ENCODE measurements at regions not wholly inside any gene's neighbourhood (a gene's known extent, or its start where the extent isn't known, plus 50 kb on each side); places are given as distances from the start of the nearest gene placed in this dataset.

DNA sequence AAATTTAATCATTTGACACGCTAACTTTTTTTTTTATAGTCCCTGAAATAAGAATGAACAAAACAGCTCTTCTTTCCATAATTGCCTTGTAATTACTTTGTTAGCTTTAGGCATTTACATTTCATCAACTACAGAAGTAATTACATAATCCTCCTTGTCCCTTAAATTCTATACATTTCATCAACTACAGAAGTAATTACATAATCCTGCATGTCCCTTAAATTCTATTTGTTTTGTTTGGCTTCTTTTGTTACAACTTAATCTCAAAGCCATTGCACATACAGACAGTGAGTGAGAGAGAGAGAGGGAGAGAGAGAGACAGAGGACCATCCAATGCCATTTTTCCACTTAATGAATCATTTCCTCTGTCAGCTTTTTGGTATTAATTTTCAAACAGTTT lies 873.2 kb downstream of the METTL15 start:
- H3K9me3 ChIP-seq (ENCODE audit: control insufficient read depth in 5 of 5, low read length in 5 of 5) = no peaks in the 10 kb centered on the region

DNA sequence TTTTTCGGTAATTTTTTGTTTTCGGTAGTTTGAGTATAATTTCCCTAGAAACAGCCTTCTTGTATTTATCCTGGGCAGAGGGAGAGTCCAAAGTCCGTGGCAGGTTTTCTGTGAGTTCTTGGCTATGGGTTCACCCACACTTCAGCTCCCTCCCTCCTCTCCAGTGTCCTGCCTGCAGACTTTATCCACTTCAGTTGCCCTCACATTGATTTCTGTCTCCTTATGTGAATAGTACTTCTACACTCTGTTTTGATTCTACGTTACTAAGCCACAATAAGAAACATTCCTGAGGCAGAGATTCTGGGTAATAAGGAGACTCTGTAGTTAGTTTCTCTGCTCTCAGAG lies 868.6 kb downstream of the METTL15 start:
- Histone ChIP-seq H3K27me3 (ENCODE audit: control insufficient read depth in 5 of 5, insufficient read depth in 4 of 5, low read length in 5 of 5) (no peaks in the 10 kb centered on the region), H3K9me3 (ENCODE audit: control insufficient read depth in 5 of 5, low read length in 5 of 5) (no peaks in the 10 kb centered on the region), H3K4me1 (ENCODE audit: control insufficient read depth in 5 of 5, insufficient read depth in 5 of 5, low read length in 5 of 5) (no peaks in the 10 kb centered on the region), H3K36me3 (ENCODE audit: control insufficient read depth in 5 of 5, insufficient read depth in 5 of 5, low read length in 5 of 5) (no peaks in the 10 kb centered on the region), H3K9ac (ENCODE audit: low read length in 5 of 5) (no peak overlapping the region), H3K27ac (ENCODE audit: low read depth, low read length) (no peak overlapping the region), H3K4me3 (ENCODE audit: low read depth in 1 of 5, low read length in 5 of 5) (no peak overlapping the region)

More for the DNA sequence above, 873.2 kb downstream of the METTL15 start:
- H3K27ac ChIP-seq (ENCODE audit: low read depth, low read length) = no peak overlapping the region
- no peak overlapping the region for H3K9ac ChIP-seq (ENCODE audit: low read length in 5 of 5)
- no peaks in the 10 kb centered on the region for H3K36me3 ChIP-seq (ENCODE audit: control insufficient read depth in 5 of 5, insufficient read depth in 5 of 5, low read length in 5 of 5)
- H3K4me3 ChIP-seq (ENCODE audit: low read depth in 1 of 5, low read length in 5 of 5) = no peak overlapping the region
- no peaks in the 10 kb centered on the region for H3K27me3 ChIP-seq (ENCODE audit: control insufficient read depth in 5 of 5, insufficient read depth in 4 of 5, low read length in 5 of 5)
- H3K4me1 ChIP-seq (ENCODE audit: control insufficient read depth in 5 of 5, insufficient read depth in 5 of 5, low read length in 5 of 5) = no peaks in the 10 kb centered on the region

- no peaks in the 10 kb centered on the region for H3K27me3 ChIP-seq (ENCODE audit: control insufficient read depth in 5 of 5, insufficient read depth in 4 of 5, low read length in 5 of 5)
- H3K36me3 ChIP-seq (ENCODE audit: control insufficient read depth in 5 of 5, insufficient read depth in 5 of 5, low read length in 5 of 5) = no peaks in the 10 kb centered on the region
- H3K4me3 ChIP-seq (ENCODE audit: low read depth in 1 of 5, low read length in 5 of 5) = no peak overlapping the region
- no peaks in the 10 kb centered on the region for H3K4me1 ChIP-seq (ENCODE audit: control insufficient read depth in 5 of 5, insufficient read depth in 5 of 5, low read length in 5 of 5)
- H3K27ac ChIP-seq (ENCODE audit: low read depth, low read length) = no peak overlapping the region
- no peak overlapping the region for H3K9ac ChIP-seq (ENCODE audit: low read length in 5 of 5)
- no peaks in the 10 kb centered on the region for H3K9me3 ChIP-seq (ENCODE audit: control insufficient read depth in 5 of 5, low read length in 5 of 5)
These were observed 868.0 kb downstream of the METTL15 start for GRCh38 chr11:28976012-28976800.

- no peak overlapping the region for H3K4me3 ChIP-seq (ENCODE audit: low read depth in 1 of 5, low read length in 5 of 5)
- no peak overlapping the region for H3K27ac ChIP-seq (ENCODE audit: low read depth, low read length)
- H3K27me3 ChIP-seq (ENCODE audit: control insufficient read depth in 5 of 5, insufficient read depth in 4 of 5, low read length in 5 of 5) = no peaks in the 10 kb centered on the region
- H3K4me1 ChIP-seq (ENCODE audit: control insufficient read depth in 5 of 5, insufficient read depth in 5 of 5, low read length in 5 of 5) = no peaks in the 10 kb centered on the region
- H3K9me3 ChIP-seq (ENCODE audit: control insufficient read depth in 5 of 5, low read length in 5 of 5) = no peaks in the 10 kb centered on the region
- no peaks in the 10 kb centered on the region for H3K36me3 ChIP-seq (ENCODE audit: control insufficient read depth in 5 of 5, insufficient read depth in 5 of 5, low read length in 5 of 5)
- no peak overlapping the region for H3K9ac ChIP-seq (ENCODE audit: low read length in 5 of 5)
These were observed 861.6 kb downstream of the METTL15 start for GRCh38 chr11:28969832-28970231.

GRCh38 chr11:28966951-28967350 lies 858.8 kb downstream of the METTL15 start:
- Histone ChIP-seq H3K4me3 (ENCODE audit: low read depth in 1 of 5, low read length in 5 of 5) (no peak overlapping the region), H3K9me3 (ENCODE audit: control insufficient read depth in 5 of 5, low read length in 5 of 5) (no peaks in the 10 kb centered on the region), H3K27me3 (ENCODE audit: control insufficient read depth in 5 of 5, insufficient read depth in 4 of 5, low read length in 5 of 5) (no peaks in the 10 kb centered on the region), H3K9ac (ENCODE audit: low read length in 5 of 5) (no peak overlapping the region), H3K27ac (ENCODE audit: low read depth, low read length) (no peak overlapping the region), H3K4me1 (ENCODE audit: control insufficient read depth in 5 of 5, insufficient read depth in 5 of 5, low read length in 5 of 5) (no peaks in the 10 kb centered on the region), H3K36me3 (ENCODE audit: control insufficient read depth in 5 of 5, insufficient read depth in 5 of 5, low read length in 5 of 5) (no peaks in the 10 kb centered on the region)

DNA sequence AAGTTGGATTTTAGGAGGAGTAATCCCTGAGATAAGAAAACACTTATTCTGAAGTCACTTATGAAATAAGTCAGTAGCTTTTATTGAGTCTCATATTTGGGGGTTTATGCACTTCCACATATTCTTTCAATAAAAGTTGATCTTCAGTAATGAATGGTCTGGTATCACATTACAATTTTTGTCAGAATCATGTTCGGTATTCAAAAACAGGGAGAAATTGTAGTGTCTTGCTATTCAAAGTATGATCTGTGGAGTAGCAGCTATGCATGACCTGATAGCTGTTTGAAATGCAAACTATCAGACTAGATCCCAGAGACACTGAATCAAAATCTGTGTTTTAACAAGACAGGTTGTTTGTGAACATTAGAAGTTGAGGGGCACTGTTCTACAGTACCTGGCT lies 857.6 kb downstream of the METTL15 start:
- no peaks in the 10 kb centered on the region for H3K4me1 ChIP-seq (ENCODE audit: control insufficient read depth in 5 of 5, insufficient read depth in 5 of 5, low read length in 5 of 5)
- no peak overlapping the region for H3K27ac ChIP-seq (ENCODE audit: low read depth, low read length)

DNA sequence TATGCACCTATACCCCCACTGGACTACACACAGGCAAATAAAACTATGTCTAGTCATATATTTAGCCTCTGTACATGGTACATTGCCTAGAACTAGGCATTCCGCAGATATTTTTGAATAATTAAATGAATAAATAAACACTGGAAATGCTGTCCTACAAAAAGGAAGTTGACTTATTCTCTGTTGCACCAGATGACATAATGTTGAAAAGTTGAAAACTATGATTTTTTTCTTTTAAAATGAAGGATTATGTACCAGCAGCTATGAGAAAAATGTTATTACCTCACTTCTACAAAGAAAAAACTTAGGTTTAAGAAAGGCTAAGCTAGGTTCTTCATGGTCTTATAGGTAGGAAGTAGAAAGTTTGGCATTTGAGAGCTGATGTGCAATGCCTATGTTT lies 856.6 kb downstream of the METTL15 start:
- no peak overlapping the region for H3K9ac ChIP-seq (ENCODE audit: low read length in 5 of 5)
- H3K4me1 ChIP-seq (ENCODE audit: control insufficient read depth in 5 of 5, insufficient read depth in 5 of 5, low read length in 5 of 5) = no peaks in the 10 kb centered on the region
- no peaks in the 10 kb centered on the region for H3K27me3 ChIP-seq (ENCODE audit: control insufficient read depth in 5 of 5, insufficient read depth in 4 of 5, low read length in 5 of 5)

More for the DNA sequence above, 857.6 kb downstream of the METTL15 start:
- no peak overlapping the region for H3K9ac ChIP-seq (ENCODE audit: low read length in 5 of 5)
- no peaks in the 10 kb centered on the region for H3K9me3 ChIP-seq (ENCODE audit: control insufficient read depth in 5 of 5, low read length in 5 of 5)
- no peaks in the 10 kb centered on the region for H3K36me3 ChIP-seq (ENCODE audit: control insufficient read depth in 5 of 5, insufficient read depth in 5 of 5, low read length in 5 of 5)
- no peak overlapping the region for H3K4me3 ChIP-seq (ENCODE audit: low read depth in 1 of 5, low read length in 5 of 5)
- no peaks in the 10 kb centered on the region for H3K27me3 ChIP-seq (ENCODE audit: control insufficient read depth in 5 of 5, insufficient read depth in 4 of 5, low read length in 5 of 5)

GRCh38 chr11:28963187-28963586 lies 855.0 kb downstream of the METTL15 start:
- Histone ChIP-seq H3K36me3 (ENCODE audit: control insufficient read depth in 5 of 5, insufficient read depth in 5 of 5, low read length in 5 of 5) (no peaks in the 10 kb centered on the region), H3K4me3 (ENCODE audit: low read depth in 1 of 5, low read length in 5 of 5) (no peak overlapping the region), H3K9ac (ENCODE audit: low read length in 5 of 5) (no peak overlapping the region), H3K4me1 (ENCODE audit: control insufficient read depth in 5 of 5, insufficient read depth in 5 of 5, low read length in 5 of 5) (no peaks in the 10 kb centered on the region), H3K9me3 (ENCODE audit: control insufficient read depth in 5 of 5, low read length in 5 of 5) (no peaks in the 10 kb centered on the region), H3K27ac (ENCODE audit: low read depth, low read length) (no peak overlapping the region), H3K27me3 (ENCODE audit: control insufficient read depth in 5 of 5, insufficient read depth in 4 of 5, low read length in 5 of 5) (no peaks in the 10 kb centered on the region)

More for the DNA sequence above, 856.6 kb downstream of the METTL15 start:
- Histone ChIP-seq H3K27ac (ENCODE audit: low read depth, low read length) (no peak overlapping the region), H3K9me3 (ENCODE audit: control insufficient read depth in 5 of 5, low read length in 5 of 5) (no peaks in the 10 kb centered on the region), H3K4me3 (ENCODE audit: low read depth in 1 of 5, low read length in 5 of 5) (no peak overlapping the region), H3K36me3 (ENCODE audit: control insufficient read depth in 5 of 5, insufficient read depth in 5 of 5, low read length in 5 of 5) (no peaks in the 10 kb centered on the region)

DNA sequence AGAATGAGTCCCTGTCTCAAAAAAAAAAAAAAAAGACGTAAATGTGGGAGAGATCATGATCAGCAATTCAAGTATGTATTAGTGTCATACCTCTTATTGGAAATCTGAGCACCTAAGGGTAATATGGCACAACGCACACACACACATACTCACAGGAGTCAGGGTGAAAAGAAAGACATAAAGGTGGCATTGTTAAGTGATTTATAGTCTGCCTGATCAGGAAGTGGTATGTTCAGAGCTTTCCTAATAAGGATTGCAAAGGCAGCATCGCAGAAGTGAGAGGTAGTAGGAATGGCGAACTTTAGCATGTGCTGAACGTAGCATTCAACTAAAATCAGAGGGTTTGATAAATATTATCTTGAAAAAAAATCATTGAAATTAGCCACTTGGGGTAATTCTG lies 854.3 kb downstream of the METTL15 start:
- no peaks in the 10 kb centered on the region for H3K9me3 ChIP-seq (ENCODE audit: control insufficient read depth in 5 of 5, low read length in 5 of 5)
- H3K36me3 ChIP-seq (ENCODE audit: control insufficient read depth in 5 of 5, insufficient read depth in 5 of 5, low read length in 5 of 5) = no peaks in the 10 kb centered on the region
- H3K4me3 ChIP-seq (ENCODE audit: low read depth in 1 of 5, low read length in 5 of 5) = no peak overlapping the region
- H3K4me1 ChIP-seq (ENCODE audit: control insufficient read depth in 5 of 5, insufficient read depth in 5 of 5, low read length in 5 of 5) = no peaks in the 10 kb centered on the region
- no peaks in the 10 kb centered on the region for H3K27me3 ChIP-seq (ENCODE audit: control insufficient read depth in 5 of 5, insufficient read depth in 4 of 5, low read length in 5 of 5)
- H3K27ac ChIP-seq (ENCODE audit: low read depth, low read length) = no peak overlapping the region
- no peak overlapping the region for H3K9ac ChIP-seq (ENCODE audit: low read length in 5 of 5)

DNA sequence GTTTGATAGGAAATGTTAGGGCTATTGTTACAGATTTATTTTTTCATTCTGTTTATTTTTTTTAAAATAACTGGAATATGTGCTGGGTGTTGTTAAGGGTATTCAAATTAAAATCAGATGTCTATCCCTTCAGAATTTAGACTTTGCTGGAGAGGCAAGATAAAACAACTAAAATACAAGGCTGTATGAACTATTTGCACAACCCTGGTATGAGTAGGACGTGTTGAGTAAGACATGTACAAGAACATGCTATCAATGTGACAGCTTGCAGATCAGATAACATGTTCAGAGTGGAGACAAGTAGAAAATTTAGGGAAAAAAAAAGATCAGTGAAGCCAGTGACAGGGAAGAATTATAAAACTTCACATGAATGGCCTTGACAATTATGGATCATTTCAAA lies 853.5 kb downstream of the METTL15 start:
- Histone ChIP-seq H3K9ac (ENCODE audit: low read length in 5 of 5) (no peak overlapping the region), H3K36me3 (ENCODE audit: control insufficient read depth in 5 of 5, insufficient read depth in 5 of 5, low read length in 5 of 5) (no peaks in the 10 kb centered on the region), H3K4me3 (ENCODE audit: low read depth in 1 of 5, low read length in 5 of 5) (no peak overlapping the region), H3K9me3 (ENCODE audit: control insufficient read depth in 5 of 5, low read length in 5 of 5) (no peaks in the 10 kb centered on the region), H3K27ac (ENCODE audit: low read depth, low read length) (no peak overlapping the region), H3K4me1 (ENCODE audit: control insufficient read depth in 5 of 5, insufficient read depth in 5 of 5, low read length in 5 of 5) (no peaks in the 10 kb centered on the region), H3K27me3 (ENCODE audit: control insufficient read depth in 5 of 5, insufficient read depth in 4 of 5, low read length in 5 of 5) (no peaks in the 10 kb centered on the region)

All from subcutaneous abdominal adipose tissue (tissue), 5 donors.